Testis (tissue), 2 donors: ENCODE measurements at regions not wholly inside any gene's neighbourhood (a gene's known extent, or its start where the extent isn't known, plus 50 kb on each side); places are given as distances from the start of the nearest gene placed in this dataset.

Source experiments
- CTCF ChIP-seq, 3 experiments: fragments of 450-650 bp in 2 of 3; fragments of 200-600 bp in 1 of 3; sonication (generic) in 1 of 3; IDR thresholded peaks; one replicate each; pipeline ENCODE4 v1.5.1; 2016 to 2019; ENCODE audit warnings: antibody characterized with exemption in 3 of 3, mild to moderate bottlenecking in 2 of 3, moderate library complexity in 1 of 3
- POLR2A ChIP-seq: fragments of 450-650 bp; IDR thresholded peaks from one replicate; pipeline ENCODE4 v1.6.1; 2017; ENCODE audit warnings: antibody characterized with exemption, mild to moderate bottlenecking, moderate library complexity

GRCh38 chr2:58369594-58369993 lies 128.5 kb upstream of the FANCL start:
- TF ChIP-seq POLR2A: no peak
- no peak for TF ChIP-seq CTCF (IDR thresholded peaks at IDR 0.05)
